Head of caudate nucleus (tissue), 42 donors: ENCODE measurements at regions not wholly inside any gene's neighbourhood (a gene's known extent, or its start where the extent isn't known, plus 50 kb on each side); places are given as distances from the start of the nearest gene placed in this dataset.
"Not testable (repeated sequence)": the region's sequence is repeated elsewhere in the genome, so short reads cannot be mapped to it uniquely, and the experiment has no call there.

Experiments used
- DNase-seq, 42 donors: peaks; one replicate each; pipeline versions ENCODE4 v3.0.0 to v3.0.0-alpha.2; 2020 to 2021; ENCODE audit warnings: mixed read lengths in 7 of 42
- intact Hi-C: fragments of 100-400 bp; cut with DNase I; formaldehyde crosslinking; loops from one replicate; pipeline ENCODE4 v1.15.0; 2022

DNA sequence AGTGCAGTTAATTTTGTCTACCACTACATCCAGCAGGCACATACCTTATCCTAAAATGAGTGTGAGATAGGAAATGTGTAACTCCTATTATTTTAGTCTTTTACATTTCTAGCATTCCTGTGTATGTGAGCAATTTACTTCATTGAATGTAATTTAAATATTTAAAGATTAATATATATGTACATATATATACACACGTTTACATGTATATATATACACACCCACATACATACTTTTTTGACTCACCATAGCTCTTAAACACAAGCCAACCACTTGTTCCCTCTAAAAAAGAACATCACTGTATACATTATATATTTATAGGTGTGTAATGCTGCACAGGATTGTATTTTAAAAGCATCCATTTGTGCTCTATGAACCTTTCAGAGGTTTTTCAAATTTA is 425.6 kb upstream of the NECTIN3 start:
- no peak for DNase-seq
- intact Hi-C loops = no loop called here

DNA sequence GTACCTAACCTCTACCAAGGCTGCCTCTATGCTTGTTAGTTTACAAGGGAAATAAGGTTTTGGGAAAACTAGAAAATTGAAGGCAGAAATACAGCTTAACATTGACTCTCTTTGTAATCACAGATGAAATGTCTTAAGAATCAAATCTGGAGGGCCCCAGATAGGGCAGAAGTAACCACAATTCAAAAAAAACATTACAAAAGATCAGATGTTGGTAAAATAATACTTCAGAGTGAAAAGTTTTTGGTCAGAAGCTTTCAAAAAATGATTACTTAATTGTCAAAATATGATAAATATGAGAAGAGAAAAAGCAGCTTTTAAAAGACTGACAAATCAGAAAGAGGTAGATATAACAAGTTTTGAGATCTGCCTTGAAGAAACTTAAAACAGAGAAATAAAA is 425.1 kb upstream of the NECTIN3 start:
- intact Hi-C loops = no loop called here
- no peak for DNase-seq

DNA sequence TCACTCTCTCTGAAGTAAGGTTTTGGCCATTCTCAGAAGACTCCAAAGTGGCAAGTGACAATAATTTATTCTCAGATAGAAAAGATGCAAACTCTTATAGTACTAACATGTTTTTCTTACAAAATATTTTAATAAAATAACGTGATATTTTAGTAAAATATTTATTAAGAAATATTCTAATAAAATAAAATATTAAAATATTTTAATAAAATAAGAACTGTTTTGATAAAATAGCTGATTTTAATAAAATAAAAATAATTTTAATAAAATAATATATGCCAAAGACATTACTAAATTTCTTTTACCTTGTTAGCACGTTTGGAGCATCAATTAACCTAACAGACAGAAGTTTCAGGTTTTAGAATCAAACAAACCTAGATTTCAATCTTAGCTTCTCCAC is 424.0 kb upstream of the NECTIN3 start:
- DNase-seq = no peak
- intact Hi-C loops = no loop called here

DNA sequence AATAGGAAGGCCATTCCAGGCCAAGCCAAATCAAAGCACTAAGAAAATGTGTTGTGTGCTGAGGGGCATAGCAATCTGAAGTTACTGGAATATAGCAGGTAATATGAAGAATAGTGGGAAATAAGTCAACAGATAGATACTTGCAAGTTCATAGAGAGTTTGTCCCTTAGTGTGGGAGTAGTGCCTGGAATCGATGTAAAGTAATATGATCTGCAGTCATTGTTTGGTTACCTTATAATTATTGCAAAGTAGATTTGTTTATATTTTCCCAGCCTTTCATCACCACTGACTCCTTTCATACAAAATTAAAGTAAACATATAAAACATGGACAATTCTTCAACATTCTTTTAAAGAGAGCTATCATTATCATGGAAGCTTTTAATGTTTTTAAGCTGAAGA is 420.9 kb upstream of the NECTIN3 start:
- intact Hi-C loops = no loop called here
- no peak for DNase-seq

DNA sequence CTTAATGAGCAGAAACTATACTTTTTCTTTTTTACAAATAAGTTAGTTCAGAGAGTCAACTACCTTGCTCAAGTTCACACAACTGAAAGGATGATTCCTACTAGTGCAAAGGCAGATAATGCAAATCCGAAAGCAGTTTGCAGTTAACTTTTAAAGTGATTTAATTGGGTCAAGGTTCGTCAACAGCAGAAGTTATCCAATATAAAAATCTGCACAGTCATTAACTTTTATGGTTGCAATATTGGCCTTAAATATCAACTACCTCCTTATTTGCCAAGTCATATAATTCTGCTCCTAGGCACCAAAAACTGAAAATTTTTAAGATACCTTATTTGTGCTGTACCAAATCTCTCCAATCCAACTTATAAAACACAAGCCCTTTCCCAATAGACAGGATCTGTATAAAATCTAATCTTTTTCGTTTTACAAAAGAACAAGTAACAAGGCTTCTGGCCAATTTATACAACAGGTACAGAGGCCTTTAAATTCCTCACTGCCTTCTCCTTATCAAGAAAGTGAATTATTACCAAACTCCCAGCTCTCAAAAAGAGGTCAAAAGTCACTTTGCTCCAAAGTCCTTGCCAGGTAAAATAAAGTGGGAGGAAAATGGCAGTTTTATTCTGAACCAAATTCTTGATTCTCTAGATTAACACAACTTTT is 416.6 kb upstream of the NECTIN3 start:
- DNase-seq = no peak
- intact Hi-C loops = no loop called here

DNA sequence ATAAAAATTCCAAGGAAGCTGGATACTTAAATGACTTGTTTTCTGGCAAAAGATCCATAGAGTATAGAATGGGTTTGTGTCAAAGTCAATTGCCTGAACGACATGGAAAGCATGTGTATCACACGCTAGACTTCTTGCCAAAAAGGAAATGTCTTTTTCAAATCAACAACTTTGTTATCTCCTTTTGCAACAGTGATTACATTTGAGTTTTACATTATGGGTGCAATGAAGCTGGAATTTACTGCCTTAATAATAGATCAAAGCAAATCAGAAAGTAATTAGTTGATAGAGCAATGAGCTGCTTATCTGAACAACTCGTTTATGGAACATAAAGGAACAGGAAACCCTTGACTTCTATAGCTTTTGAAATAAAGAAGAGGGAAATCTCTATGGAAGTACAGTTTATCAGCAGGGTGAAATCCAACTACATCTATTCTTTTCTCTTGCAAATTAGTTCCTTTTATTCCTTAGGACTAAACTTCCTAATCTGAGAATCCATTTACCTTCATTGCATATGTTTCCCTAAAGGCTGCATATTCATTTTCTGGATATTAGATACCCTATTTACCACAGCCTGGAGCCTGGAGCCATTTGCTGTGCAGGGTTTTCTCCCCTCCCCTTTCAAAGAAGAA is 415.1 kb upstream of the NECTIN3 start:
- no peak for DNase-seq
- intact Hi-C loops = no loop called here

DNA sequence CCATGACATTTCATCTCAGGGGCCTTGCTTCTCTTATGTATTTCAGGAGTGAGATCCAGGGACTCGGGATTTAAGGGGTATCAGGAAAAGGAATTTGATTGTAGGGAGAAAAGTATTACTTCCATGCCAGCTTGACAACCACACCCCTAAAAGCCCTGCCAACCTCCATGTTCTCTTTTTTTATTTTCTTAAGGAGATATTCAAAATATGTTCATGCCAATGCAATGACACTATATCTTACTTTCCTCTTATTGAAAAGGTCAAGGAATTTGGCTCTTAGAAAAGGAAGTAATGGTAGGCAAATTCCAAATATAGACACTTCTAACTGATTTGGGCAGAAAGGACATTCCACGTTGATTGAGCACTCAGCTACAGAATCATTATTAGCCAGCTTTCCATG is 407.5 kb upstream of the NECTIN3 start:
- intact Hi-C loops = no loop called here
- no peak for DNase-seq

DNA sequence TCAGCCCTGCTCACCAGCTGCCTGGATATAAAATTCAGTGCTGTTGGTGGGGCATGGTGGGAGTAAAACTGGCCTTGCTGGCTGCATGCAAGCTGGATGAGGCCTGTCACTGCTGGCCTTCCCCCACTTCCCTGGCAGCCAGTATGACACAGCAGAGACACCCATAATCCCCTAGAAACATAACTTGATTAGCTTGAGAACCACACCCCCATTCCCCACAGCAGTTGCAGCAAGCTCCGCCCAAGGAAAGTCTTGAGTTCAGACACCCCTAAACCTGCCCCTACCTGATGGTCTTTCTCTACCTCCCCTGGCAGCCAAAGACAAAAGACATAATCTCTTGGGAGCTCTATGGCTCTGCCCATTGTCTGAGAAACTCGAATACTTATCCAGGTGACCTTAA is 405.1 kb upstream of the NECTIN3 start:
- intact Hi-C loops = no loop called here
- DNase-seq = no peak

DNA sequence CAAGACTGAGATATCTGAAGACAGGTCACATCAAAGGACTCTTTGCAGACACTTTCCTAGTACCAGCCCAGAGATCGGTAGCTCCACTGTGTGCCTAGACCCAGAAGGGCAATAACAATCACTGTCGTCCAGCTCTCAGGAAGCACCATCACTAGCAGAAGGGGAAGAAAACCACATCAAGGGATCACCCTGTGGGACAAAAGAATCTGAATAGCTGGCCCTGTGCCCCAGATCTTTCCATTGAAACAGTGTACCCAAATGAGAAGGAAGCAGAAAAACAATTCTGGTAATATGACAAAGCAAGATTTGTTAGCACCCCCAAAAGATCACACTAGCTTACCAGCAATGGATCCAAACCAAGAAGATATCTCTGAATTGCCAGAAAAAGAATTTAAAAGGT is 404.4 kb upstream of the NECTIN3 start:
- DNase-seq = no peak
- intact Hi-C loops = no loop called here

DNA sequence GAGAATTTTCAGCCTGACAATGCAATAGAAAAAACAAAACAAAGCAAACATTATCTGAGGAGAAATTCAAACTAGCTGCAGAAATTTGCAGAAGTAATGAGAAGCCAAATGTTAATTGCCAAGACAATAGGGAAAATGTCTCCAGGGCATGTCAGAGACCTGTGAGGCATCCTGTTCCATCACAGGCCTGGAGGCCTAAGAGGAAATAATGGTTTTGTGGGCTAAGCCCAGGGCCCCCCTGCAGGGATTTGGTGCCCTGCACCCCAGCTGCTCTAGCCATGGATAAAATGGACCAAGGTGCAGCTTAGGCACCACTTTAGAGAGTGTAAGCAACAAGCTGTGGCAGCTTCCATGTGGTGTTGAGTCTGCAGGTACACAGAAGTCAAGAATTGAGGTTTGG is 401.2 kb upstream of the NECTIN3 start:
- intact Hi-C loops = no loop called here
- DNase-seq = no peak

DNA sequence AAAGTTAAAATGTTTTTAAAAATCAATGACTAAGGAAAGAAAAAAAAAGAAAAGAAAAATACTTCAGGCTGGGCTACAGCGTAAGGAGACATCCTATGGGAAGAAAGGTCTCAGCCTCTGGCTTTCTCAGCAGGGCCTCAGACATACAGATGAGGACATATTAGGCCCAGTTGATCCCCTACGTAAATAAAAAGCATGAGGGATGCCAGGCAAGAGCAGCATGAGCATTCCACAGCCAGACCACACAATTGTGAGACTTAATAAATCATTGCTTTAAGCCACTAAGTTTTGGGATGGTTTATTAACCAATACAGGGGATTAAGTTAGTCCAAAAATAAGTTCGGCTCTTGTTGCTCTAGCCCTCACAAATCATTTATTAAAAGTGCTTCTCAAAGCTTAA is 394.1 kb upstream of the NECTIN3 start:
- no peak for DNase-seq
- intact Hi-C loops = no loop called here

DNA sequence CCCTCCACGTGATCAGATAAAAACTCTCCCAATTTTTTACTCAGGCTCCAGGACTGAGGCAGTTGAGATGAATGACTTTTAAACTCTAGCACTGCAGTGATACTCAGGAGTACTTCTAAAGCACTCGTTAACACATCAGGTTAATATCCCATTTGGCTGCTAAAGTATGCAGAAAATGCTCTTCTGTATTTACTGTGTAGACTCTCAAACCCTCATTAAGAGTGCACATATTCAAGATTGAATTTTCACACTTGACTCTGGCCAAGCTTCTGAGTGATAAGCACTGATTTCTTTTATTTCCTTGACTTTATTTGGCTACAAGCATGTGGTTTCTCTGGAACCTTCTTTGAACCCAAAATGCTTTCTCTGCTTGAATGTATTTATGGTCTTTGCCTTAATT is 392.3 kb upstream of the NECTIN3 start:
- no peak for DNase-seq

DNA sequence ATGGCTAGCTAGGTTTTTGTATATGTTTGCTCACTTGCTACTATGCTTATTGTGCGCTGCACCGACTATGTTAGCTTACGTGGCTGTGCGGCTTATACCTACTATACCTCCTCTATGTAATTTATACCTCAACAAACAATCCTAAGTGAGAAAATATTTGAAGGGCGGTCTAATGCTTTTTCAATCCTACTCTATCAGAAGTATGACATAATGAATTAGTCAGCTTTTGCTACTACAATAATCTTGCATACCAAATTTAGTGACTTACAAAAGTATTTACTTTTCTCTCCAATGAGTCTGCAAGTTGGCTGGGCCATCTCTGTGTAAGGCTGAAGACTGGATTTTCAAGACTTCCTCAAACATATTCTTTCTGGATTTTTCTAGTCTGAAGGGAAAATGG is 391.2 kb upstream of the NECTIN3 start:
- intact Hi-C loops = no loop called here
- no peak for DNase-seq

More for the DNA sequence above, 392.3 kb upstream of the NECTIN3 start:
- intact Hi-C loops = no loop called here

DNA sequence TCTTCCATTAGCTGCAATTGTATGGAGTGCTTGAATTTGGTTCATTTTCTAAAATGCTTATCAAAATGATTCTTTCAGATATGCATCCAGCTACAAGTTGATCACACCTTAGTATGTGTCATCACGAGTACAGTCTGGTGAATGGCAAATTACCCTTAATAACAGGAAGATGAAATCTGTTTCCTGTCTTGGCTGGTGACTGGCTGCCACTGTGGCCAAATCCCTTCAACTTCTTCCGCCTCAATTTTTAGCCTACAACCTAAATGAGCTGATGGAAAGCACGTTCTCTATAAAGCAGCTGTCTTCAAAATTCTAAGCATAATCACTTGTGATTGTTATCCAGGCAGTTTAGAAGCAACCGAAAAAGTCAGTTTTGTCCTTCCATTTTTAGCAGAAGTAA is 387.1 kb upstream of the NECTIN3 start:
- intact Hi-C loops = no loop called here
- no peak for DNase-seq

DNA sequence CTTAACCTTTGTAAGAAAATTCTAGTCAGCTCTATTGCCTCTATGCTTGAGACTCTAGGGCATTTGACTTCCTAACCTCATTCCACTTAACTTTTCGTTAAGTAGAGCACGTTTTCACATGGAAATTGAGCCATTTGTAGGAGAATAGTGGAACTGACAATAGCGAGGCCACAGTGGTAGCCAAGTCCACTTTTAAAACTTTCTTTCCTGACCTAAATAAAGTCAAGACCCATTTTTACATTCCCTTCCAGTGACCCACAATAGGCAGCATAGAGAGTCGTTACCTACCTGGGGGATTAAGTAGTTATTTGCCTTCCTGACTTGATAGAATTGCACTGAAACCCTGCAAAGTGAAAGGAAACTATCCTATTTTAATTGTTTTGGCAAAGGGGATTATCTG is 386.0 kb upstream of the NECTIN3 start:
- intact Hi-C loops = no loop called here
- no peak for DNase-seq

DNA sequence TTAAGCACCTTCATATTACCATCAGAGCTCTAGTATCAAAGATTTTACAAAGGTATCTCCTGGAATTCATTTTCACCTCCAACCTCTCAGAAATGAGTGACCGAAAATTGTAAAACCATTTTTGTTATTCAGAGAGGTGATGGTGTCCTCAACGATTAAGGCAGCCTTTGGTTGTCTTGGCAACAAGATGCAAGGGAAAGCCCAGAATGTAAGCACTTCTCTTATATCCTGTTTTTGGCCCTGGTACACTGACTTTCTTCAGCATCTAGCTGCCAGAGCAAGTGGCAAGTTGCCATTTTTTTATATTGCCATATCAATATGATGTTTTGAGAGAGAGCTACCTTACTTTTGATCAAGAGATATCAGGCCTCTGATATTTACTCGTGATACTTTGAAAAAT is 384.9 kb upstream of the NECTIN3 start:
- no peak for DNase-seq
- intact Hi-C loops = no loop called here

DNA sequence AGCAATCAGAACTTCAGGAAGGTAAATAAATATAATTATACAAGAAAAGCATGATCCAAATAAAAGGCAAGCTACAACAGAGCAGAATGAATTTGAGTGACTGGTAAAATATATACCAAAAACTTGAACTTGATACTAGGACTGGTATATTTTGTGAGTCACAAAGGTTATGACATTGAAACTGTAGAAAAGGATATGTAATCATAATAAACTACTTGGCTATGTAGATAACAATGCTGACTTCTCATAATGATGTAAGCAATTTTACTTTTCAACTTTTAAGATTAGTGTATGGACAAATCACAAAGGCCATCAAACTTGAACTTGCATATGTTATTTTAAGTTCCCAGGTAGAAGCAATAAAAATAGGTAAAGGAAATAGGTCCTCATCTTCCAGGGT is 384.5 kb upstream of the NECTIN3 start:
- no peak for DNase-seq
- intact Hi-C loops = no loop called here

DNA sequence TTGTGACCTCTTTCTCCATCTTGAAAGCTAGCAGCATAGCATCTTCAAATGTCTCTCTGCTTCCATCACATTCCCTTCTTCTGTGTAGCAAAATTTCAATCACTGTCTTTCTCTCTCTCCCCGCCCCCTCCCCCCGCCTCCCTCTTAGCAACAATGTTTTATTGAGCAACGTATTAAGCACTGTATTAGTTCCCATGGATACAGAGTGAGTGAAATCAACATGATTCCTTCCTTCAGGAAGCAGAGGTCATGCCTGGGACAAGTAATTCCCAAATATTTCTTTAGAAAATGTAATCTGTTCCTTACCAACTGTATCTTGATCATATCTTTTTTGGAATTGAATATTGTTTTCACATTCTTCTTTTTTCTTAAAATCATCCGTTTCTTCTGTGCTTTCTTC is 373.7 kb upstream of the NECTIN3 start:
- intact Hi-C loops = no loop called here
- DNase-seq = peak in 9 of 42 donors; percentile 1 to 34 (median 11)

DNA sequence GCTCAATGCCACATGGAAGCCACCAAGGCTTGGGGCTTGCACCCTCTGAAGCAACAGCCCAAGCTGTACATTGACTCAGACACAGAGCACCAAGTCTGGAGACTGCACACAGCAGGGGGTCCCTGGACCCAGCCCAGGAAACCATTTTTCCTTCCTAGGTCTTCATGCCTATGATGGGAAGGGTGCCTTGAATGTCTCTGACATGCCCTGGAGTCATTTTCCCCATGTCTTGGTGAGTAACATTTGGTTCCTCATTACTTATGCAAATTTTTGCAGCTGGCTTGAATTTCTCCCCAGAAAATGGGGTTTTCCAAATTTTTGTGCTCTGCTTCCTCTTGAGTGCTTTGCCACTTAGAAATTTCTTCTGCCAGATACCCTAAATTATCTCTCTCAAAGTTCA is 367.3 kb upstream of the NECTIN3 start:
- DNase-seq, intact Hi-C loops: not testable (repeated sequence)

DNA sequence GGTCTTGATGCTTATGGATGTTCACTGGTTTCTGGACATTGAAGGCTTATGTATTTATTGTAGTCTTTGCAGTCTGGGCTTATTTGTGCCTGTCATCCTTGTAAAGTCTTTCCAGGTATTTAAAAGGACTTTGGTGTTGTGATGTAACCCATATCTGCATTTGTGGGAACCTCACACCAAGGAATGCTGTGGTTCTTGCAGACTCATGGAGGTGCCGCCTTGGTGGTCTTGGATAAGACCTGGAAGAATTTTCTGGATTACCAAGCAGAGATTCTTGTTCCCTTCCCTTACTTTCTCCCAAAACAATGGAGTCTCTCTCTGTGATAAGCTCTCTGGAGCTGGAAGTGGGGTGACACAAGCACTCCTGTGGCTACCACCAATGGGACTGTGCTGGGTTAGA is 363.5 kb upstream of the NECTIN3 start:
- intact Hi-C loops = no loop called here
- DNase-seq = no peak

DNA sequence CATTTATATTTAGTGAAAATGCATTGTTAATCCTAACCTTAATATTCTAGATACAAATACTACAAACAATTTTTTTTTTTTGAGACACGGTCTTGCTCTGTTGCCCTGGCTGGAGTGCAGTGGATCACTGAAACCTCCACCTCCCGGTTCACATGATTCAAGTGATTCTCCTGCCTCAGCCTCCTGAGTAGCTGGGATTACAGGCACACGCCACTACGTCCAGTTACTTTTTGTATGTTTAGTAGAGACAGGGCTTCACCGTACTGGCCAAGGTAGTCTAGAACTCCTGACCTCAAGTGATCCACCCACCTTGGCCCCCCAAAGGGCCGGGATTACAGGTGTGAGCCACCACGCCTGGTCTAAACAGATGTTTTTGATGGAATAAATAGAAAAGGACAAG is 361.5 kb upstream of the NECTIN3 start:
- intact Hi-C loops = no loop called here
- DNase-seq = no peak

DNA sequence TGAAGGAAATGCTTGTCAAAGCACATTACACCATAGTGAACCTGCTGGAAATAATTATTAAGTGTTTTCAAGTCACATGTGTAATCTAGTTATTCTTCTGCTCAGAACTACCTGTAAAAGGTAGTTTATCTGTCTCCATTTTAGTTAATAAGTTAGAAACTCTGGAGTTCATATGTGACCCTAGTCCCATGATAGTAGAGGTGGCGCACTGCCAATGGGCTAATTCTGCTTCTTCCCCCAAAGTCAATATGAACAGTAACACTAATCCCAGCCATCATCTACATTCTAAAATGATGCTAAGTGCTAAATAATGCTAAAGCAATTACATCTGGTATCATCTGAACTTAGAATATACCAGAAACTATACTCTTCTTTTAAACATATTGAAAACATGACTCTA is 361.0 kb upstream of the NECTIN3 start:
- intact Hi-C loops = no loop called here
- DNase-seq = no peak
